ENCODE measurements at regions not wholly inside any gene's neighbourhood (a gene's known extent, or its start where the extent isn't known, plus 50 kb on each side); places are given as distances from the start of the nearest gene placed in this dataset.

GRCh38 chr5:158324236-158324635 is 465.3 kb upstream of the CLINT1 start:
- no peak for DNase-seq

- no peak for DNase-seq
These were observed 463.7 kb upstream of the CLINT1 start for GRCh38 chr5:158322620-158323019.

- no peak for DNase-seq
These were observed 462.0 kb upstream of the CLINT1 start for GRCh38 chr5:158320934-158321333.

GRCh38 chr5:158320178-158320674 is 461.3 kb upstream of the CLINT1 start:
- no peak for DNase-seq

GRCh38 chr5:158317507-158317906 is 458.6 kb upstream of the CLINT1 start:
- no peak for DNase-seq

GRCh38 chr5:158313733-158314464 is 455.0 kb upstream of the CLINT1 start:
- no peak for DNase-seq

- no peak for DNase-seq
These were observed 454.2 kb upstream of the CLINT1 start for GRCh38 chr5:158313027-158313732.

- no peak for DNase-seq
These were observed 450.3 kb upstream of the CLINT1 start for GRCh38 chr5:158309088-158309807.

GRCh38 chr5:158308429-158309025 is 449.6 kb upstream of the CLINT1 start:
- DNase-seq, result no peak

GRCh38 chr5:158305861-158306260 is 446.9 kb upstream of the CLINT1 start:
- no peak for DNase-seq

- no peak for DNase-seq
These were observed 445.7 kb upstream of the CLINT1 start for GRCh38 chr5:158304607-158305006.

- no peak for DNase-seq
These were observed 444.9 kb upstream of the CLINT1 start for GRCh38 chr5:158303883-158304282.

- no peak for DNase-seq
These were observed 444.3 kb upstream of the CLINT1 start for GRCh38 chr5:158303275-158303674.

GRCh38 chr5:158302029-158302428 is 443.1 kb upstream of the CLINT1 start:
- DNase-seq, result no peak

- DNase-seq, result no peak
These were observed 442.2 kb upstream of the CLINT1 start for GRCh38 chr5:158301186-158301585.

GRCh38 chr5:158300256-158300655 is 441.3 kb upstream of the CLINT1 start:
- no peak for DNase-seq

- no peak for DNase-seq
These were observed 438.1 kb upstream of the CLINT1 start for GRCh38 chr5:158297002-158297527.

- DNase-seq, result no peak
These were observed 435.8 kb upstream of the CLINT1 start for GRCh38 chr5:158294701-158295100.

GRCh38 chr5:158292981-158293380 is 434.0 kb upstream of the CLINT1 start:
- DNase-seq, result no peak

- DNase-seq, result no peak
These were observed 431.0 kb upstream of the CLINT1 start for GRCh38 chr5:158289967-158290366.

GRCh38 chr5:158288272-158288657 is 429.3 kb upstream of the CLINT1 start:
- no peak for DNase-seq

GRCh38 chr5:158287643-158288271 is 428.8 kb upstream of the CLINT1 start:
- DNase-seq, result no peak

- DNase-seq, result no peak
These were observed 427.9 kb upstream of the CLINT1 start for GRCh38 chr5:158286827-158287226.

Measured in SHP77 treated with DMSO at 0.1 percent for 48 hours (cell line).